WTC11 (cell line): ENCODE measurements at regions not wholly inside any gene's neighbourhood (a gene's known extent, or its start where the extent isn't known, plus 50 kb on each side); places are given as distances from the start of the nearest gene placed in this dataset.

Experiments used
- ATF6 ChIP-seq: sonication (generic); formaldehyde crosslinking; IDR thresholded peaks from 2 replicates; pipeline ENCODE4 v1.8.1; 2023; ENCODE audit warnings: mild to moderate bottlenecking, missing genetic modification reagents
- CREB1 ChIP-seq: sonication (generic); formaldehyde crosslinking; IDR thresholded peaks from 2 replicates; pipeline ENCODE4 v1.8.0; 2023; ENCODE audit warnings: mild to moderate bottlenecking, missing genetic modification reagents
- IRF1 ChIP-seq: sonication (generic); formaldehyde crosslinking; IDR thresholded peaks from 2 replicates; pipeline ENCODE4 v1.8.0; 2023; ENCODE audit warnings: missing genetic modification reagents
- NFE2L1 ChIP-seq: sonication (generic); formaldehyde crosslinking; IDR thresholded peaks from 2 replicates; pipeline ENCODE4 v1.8.1; 2023; ENCODE audit warnings: missing genetic modification reagents
- RELA ChIP-seq: sonication (generic); formaldehyde crosslinking; IDR thresholded peaks from 2 replicates; pipeline ENCODE4 v1.8.1; 2022; ENCODE audit warnings: missing genetic modification reagents, mild to moderate bottlenecking, borderline replicate concordance
- SP1 ChIP-seq: sonication (generic); formaldehyde crosslinking; conservative IDR thresholded peaks from 2 replicates; pipeline ENCODE4 v1.8.1; 2022; ENCODE audit warnings: missing genetic modification reagents
- TEAD4 ChIP-seq: sonication (generic); formaldehyde crosslinking; IDR thresholded peaks from 2 replicates; pipeline ENCODE4 v1.8.0; 2022; ENCODE audit warnings: mild to moderate bottlenecking, missing genetic modification reagents
- ZSCAN18 ChIP-seq: fragments of 250-450 bp; sonication (Bioruptor Pico); IDR thresholded peaks from 2 replicates; pipeline ENCODE4 v2.1.2; 2022; ENCODE audit warnings: mild to moderate bottlenecking, moderate library complexity
- TF ChIP-seq, protein P1 (sequence below): fragments of 200-600 bp; IDR thresholded peaks from 2 replicates; pipeline ENCODE4 v1.8.0; 2022; ENCODE audit warnings: antibody characterized with exemption
- TF ChIP-seq, protein P2 (sequence below): sonication (generic); formaldehyde crosslinking; IDR thresholded peaks from 2 replicates; pipeline ENCODE4 v1.8.1; 2023; ENCODE audit warnings: mild to moderate bottlenecking, missing genetic modification reagents, moderate library complexity

DNA sequence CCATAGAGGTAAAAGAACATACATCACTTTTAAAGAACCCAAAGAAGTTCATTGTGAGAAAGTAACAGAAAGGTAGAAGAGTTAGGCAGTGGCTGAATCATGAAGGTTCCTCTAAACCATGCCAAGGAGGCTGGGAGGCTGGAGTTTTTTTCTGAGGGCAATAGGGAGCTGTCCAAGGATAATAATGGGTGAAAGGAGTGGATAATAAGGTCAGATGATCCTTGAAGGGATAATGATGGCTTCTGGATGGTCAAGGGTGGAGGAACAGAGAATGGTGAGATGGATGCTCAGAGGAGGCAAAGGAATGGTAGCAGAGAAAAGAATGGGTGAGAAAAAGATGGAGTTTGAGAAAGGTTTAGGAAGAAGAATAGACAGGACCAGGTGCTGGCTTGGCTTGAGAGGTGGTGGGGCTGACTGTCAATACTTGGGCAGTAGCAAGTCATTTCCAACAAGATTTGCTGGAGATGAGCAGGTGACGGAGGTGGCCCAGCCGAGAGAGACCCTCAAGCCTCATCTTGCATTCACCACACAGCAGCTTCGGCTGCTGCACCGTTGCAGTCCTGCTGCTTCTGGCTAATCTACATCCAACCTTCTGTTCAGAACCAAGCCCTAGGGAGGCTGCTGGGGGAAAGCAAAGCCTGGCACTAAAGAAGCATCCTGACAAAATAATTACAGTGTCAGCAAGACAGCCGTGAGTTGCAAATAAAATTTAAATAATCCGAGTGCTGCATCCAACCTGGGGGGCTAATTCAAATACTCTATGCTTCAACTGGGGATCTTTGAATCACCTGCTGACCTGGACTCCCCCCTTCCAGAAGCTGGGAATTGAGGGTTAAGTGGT lies 131.2 kb upstream of the KCNG1 start:
- TF ChIP-seq, protein P1, sequence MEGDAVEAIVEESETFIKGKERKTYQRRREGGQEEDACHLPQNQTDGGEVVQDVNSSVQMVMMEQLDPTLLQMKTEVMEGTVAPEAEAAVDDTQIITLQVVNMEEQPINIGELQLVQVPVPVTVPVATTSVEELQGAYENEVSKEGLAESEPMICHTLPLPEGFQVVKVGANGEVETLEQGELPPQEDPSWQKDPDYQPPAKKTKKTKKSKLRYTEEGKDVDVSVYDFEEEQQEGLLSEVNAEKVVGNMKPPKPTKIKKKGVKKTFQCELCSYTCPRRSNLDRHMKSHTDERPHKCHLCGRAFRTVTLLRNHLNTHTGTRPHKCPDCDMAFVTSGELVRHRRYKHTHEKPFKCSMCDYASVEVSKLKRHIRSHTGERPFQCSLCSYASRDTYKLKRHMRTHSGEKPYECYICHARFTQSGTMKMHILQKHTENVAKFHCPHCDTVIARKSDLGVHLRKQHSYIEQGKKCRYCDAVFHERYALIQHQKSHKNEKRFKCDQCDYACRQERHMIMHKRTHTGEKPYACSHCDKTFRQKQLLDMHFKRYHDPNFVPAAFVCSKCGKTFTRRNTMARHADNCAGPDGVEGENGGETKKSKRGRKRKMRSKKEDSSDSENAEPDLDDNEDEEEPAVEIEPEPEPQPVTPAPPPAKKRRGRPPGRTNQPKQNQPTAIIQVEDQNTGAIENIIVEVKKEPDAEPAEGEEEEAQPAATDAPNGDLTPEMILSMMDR: no peak
- no peak for TF ChIP-seq NFE2L1 (CRISPR knock-in tag)
- no peak for TF ChIP-seq SP1 (CRISPR knock-in tag)
- TF ChIP-seq RELA (CRISPR knock-in tag): no peak
- TF ChIP-seq TEAD4 (CRISPR knock-in tag): no peak
- TF ChIP-seq IRF1: no peak
- no peak for TF ChIP-seq CREB1 (CRISPR knock-in tag)
- no peak for TF ChIP-seq ATF6 (CRISPR knock-in tag)
- TF ChIP-seq ZSCAN18 (CRISPR knock-in tag): no peak
- TF ChIP-seq, protein P2, sequence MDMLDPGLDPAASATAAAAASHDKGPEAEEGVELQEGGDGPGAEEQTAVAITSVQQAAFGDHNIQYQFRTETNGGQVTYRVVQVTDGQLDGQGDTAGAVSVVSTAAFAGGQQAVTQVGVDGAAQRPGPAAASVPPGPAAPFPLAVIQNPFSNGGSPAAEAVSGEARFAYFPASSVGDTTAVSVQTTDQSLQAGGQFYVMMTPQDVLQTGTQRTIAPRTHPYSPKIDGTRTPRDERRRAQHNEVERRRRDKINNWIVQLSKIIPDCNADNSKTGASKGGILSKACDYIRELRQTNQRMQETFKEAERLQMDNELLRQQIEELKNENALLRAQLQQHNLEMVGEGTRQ: no peak
